ENCODE measurements at regions not wholly inside any gene's neighbourhood (a gene's known extent, or its start where the extent isn't known, plus 50 kb on each side); places are given as distances from the start of the nearest gene placed in this dataset.

DNA sequence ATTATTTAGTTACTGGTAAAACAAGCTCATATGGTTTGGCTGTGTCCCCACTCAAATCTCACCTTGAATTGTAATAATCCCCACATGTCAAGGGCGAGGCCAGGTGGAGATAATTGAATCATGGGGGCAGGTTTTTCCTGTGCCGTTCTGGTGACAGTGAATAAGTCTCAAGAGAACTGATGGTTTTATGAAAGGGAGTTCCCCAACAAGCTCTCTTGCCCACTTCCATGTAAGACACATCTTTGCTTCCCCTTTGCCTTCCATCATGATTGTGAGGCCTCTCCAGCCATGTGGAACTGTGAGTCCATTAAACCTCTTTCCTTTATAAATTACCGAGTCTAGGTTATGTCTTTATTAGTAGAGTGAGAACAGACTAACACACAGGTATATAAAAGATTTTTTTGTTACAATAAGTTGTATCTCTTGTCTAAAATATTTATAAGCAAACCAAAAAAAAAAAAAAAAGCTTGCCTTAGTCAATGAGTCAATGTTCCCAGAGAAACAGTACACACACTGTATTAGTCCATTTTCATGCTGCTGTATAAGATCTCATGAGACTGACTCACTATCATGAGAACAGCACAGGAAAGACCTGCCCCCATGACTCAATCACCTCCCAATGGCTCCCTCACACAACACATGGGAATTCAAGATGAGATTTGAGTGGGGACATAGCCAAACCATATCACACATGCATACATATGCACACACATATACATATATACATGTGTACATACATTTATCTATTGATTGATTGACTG lies 138.3 kb downstream of the BASP1 start:
- Histone ChIP-seq H3K27me3 (no peaks in the 10 kb centered on the region), H3K4me3 (no peak overlapping the region), H3K4me1 (no peaks in the 10 kb centered on the region), H3K9me3 (no peaks in the 10 kb centered on the region), H3K27ac (no peak overlapping the region), H3K36me3 (no peaks in the 10 kb centered on the region)
- no peak for DNase-seq (ENCODE audit: low spot score in 2 of 2)
- TF ChIP-seq POLR2AphosphoS5 (IDR thresholded peaks at IDR 0.05), result no peak
- no peak for TF ChIP-seq CTCF (IDR thresholded peaks at IDR 0.05)
- no peak for TF ChIP-seq POLR2A (IDR thresholded peaks at IDR 0.05)
- intact Hi-C loops (cut with DNase I; ENCODE audit: low total_unique reads), result no loop called here

GRCh38 chr5:17356551-17356950 lies 139.1 kb downstream of the BASP1 start:
- no peaks in the 10 kb centered on the region for H3K36me3 ChIP-seq
- no peak for DNase-seq (ENCODE audit: low spot score in 2 of 2)
- no peaks in the 10 kb centered on the region for H3K9me3 ChIP-seq
- H3K4me1 ChIP-seq, result no peaks in the 10 kb centered on the region
- intact Hi-C loops (cut with DNase I; ENCODE audit: low total_unique reads), result no loop called here
- no peak overlapping the region for H3K27ac ChIP-seq
- no peaks in the 10 kb centered on the region for H3K27me3 ChIP-seq
- TF ChIP-seq POLR2A (IDR thresholded peaks at IDR 0.05) (no peak), POLR2AphosphoS5 (IDR thresholded peaks at IDR 0.05) (no peak)
- H3K4me3 ChIP-seq, result no peak overlapping the region

DNA sequence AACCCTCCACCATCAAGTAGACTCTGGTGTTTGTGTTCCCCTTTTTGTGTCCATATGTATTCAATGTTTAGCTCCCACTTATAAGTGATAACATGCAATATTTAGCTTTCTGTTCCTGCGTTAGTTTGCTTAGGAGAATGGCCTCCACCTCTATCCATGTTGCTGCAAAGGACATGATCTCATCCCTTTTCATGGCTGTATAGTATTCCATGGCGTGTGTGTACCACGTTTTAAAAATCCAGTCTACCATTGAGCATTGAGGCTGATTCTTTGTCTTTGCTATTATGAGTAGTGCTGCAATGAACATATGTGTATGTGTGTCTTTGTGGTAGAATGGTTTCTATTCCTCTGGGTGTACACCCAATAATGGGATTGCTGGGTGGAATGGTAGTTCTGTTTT lies 140.1 kb downstream of the BASP1 start:
- Histone ChIP-seq H3K27ac (no peak overlapping the region), H3K4me3 (no peak overlapping the region), H3K36me3 (no peaks in the 10 kb centered on the region), H3K27me3 (no peaks in the 10 kb centered on the region), H3K4me1 (no peaks in the 10 kb centered on the region), H3K9me3 (no peaks in the 10 kb centered on the region)
- DNase-seq (ENCODE audit: low spot score in 2 of 2), result no peak
- intact Hi-C loops (cut with DNase I; ENCODE audit: low total_unique reads), result no loop called here
- TF ChIP-seq CTCF (IDR thresholded peaks at IDR 0.05) (no peak), POLR2A (IDR thresholded peaks at IDR 0.05) (no peak), POLR2AphosphoS5 (IDR thresholded peaks at IDR 0.05) (no peak)

GRCh38 chr5:17358031-17358430 lies 140.0 kb upstream of the TAF11L2 start:
- intact Hi-C loops (cut with DNase I; ENCODE audit: low total_unique reads), result no loop called here

DNA sequence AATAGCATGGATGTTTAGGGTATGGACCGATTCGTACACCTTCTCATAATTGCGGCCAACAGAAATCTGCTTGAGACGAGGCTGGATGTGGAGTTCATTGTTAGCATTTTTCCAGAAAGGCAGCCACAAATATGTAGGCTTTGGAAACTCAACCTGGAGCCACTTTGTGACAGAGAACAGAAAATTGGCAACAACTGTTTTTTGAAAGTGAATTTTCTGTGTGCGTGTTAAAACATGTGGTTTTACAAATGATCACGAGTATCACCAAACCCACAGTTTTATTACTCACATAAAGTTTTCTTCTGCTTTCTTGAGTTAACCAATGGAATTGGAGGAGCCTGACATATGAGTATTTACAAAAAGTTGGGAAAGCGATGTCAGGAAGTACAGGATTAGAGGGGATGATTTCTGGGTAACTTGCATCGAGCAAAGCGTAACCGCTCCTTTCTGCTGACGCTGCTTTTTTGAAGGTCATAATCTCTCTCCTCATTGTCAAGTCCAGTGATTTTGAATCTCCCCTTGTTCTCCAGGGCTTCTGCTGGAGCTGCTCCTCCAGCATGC lies 138.5 kb upstream of the TAF11L2 start:
- intact Hi-C loops (cut with DNase I; ENCODE audit: low total_unique reads), result no loop called here
- no peaks in the 10 kb centered on the region for H3K27me3 ChIP-seq
- no peaks in the 10 kb centered on the region for H3K36me3 ChIP-seq
- peak overlapping the region; percentile 17 to 53 for H3K27ac ChIP-seq
- no peak for TF ChIP-seq POLR2AphosphoS5 (IDR thresholded peaks at IDR 0.05)
- no peak for TF ChIP-seq CTCF (IDR thresholded peaks at IDR 0.05)
- TF ChIP-seq POLR2A (IDR thresholded peaks at IDR 0.05), result no peak
- H3K4me1 ChIP-seq, result no peaks in the 10 kb centered on the region
- H3K9me3 ChIP-seq, result no peaks in the 10 kb centered on the region
- H3K4me3 ChIP-seq, result no peak overlapping the region
- DNase-seq (ENCODE audit: low spot score in 2 of 2), result no peak

More at GRCh38 chr5:17358031-17358430, 140.0 kb upstream of the TAF11L2 start:
- DNase-seq (ENCODE audit: low spot score in 2 of 2), result no peak
- Histone ChIP-seq H3K9me3 (no peaks in the 10 kb centered on the region), H3K27ac (no peak overlapping the region), H3K27me3 (no peaks in the 10 kb centered on the region), H3K4me3 (no peak overlapping the region), H3K4me1 (no peaks in the 10 kb centered on the region), H3K36me3 (no peaks in the 10 kb centered on the region)
- TF ChIP-seq CTCF (IDR thresholded peaks at IDR 0.05) (no peak), POLR2A (IDR thresholded peaks at IDR 0.05) (no peak), POLR2AphosphoS5 (IDR thresholded peaks at IDR 0.05) (no peak)

Measured in breast epithelium (tissue), 4 donors.